ENCODE measurements at regions not wholly inside any gene's neighbourhood (a gene's known extent, or its start where the extent isn't known, plus 50 kb on each side); places are given as distances from the start of the nearest gene placed in this dataset.

DNA sequence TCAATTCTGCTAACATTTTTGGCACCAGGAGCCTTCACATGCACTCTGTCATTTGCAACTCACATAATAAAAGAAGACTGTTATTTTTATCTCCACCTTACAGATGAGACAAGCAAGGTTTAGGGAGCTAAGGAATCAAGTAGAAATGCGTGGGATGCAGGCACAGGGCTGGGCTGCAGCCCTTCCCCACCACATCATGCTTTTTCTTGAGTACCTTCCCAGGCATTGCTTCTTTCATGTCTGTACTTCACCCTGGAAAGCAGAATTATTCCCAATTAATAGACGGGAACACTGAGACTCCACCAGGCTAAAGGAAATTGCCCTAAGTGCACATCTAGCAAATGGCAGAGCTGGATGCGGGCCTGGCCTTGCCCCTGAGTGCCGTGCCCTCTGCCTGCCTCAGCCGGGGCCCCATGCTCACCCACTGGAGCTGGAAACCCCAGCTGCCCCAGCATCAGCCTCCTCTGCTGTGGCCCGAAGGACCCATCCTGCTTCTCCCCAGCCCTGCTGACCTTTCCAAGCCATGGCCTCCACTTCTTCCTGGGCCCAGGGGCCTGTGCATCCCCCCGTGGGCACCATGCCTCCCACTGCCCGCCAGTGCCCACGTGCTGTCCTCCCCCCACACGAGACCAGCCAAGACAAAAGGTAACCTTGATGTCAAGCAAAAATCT is 257.5 kb downstream of the TOMM20 start:
- TF ChIP-seq POLR2A (IDR thresholded peaks at IDR 0.05; ENCODE audit: low read length) (no peak), GATA1 (IDR thresholded peaks at IDR 0.05; ENCODE audit: low read depth, low read length) (no peak)
